Astrocyte of the spinal cord (primary cell): ENCODE measurements at regions not wholly inside any gene's neighbourhood (a gene's known extent, or its start where the extent isn't known, plus 50 kb on each side); places are given as distances from the start of the nearest gene placed in this dataset.

Experiments used
- DNase-seq: peaks from one replicate; pipeline ENCODE4 v3.0.0; 2011; ENCODE audit warnings: low read depth, low spot score
- H3K4me3 ChIP-seq: 2 replicates; pipeline ENCODE4 v1.5.1; 2011; ENCODE audit warnings: low read depth, mild to moderate bottlenecking, low read length, moderate library complexity
- in situ Hi-C: cut with HindIII; loops from 2 replicates; pipeline ENCODE4 v1.10.0; 2017; ENCODE audit warnings: low sequenced_read_pairs
- TF ChIP-seq, protein P1 (sequence below): IDR thresholded peaks from 2 replicates; pipeline ENCODE4 v1.5.1; 2012; ENCODE audit warnings: low read depth, mild to moderate bottlenecking, low read length, inconsistent platforms

DNA sequence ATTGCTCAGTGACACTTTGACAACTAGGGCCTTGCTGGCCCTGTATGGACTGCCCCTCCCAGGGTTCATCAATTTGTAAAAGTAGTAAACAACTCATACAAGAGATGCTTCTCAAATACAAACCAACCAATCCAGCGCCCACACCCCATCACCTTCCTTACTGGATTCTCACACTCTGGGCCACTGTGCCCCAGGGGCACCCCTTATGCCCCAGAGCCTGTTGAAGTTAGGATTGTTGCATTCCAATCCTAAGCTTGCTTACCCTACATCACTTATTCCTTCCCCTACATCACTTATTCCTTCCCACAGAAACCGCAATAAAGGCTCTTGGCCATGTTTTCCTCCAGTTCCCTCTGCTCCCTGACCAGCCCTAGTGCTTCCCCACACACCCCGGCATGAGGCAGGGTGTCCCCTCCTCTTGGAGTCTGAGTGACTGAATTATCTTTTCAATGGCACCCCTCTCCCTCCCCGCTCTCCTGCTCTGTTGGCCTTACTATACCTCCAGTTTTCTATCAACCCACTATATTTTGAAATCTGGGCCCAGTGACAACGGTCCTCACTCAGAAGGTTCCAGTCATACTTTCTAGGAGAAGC lies 182.4 kb upstream of the S1PR3 start:
- in situ Hi-C loops, result no loop called here
- H3K4me3 ChIP-seq, result no peak overlapping the region
- TF ChIP-seq, protein P1, sequence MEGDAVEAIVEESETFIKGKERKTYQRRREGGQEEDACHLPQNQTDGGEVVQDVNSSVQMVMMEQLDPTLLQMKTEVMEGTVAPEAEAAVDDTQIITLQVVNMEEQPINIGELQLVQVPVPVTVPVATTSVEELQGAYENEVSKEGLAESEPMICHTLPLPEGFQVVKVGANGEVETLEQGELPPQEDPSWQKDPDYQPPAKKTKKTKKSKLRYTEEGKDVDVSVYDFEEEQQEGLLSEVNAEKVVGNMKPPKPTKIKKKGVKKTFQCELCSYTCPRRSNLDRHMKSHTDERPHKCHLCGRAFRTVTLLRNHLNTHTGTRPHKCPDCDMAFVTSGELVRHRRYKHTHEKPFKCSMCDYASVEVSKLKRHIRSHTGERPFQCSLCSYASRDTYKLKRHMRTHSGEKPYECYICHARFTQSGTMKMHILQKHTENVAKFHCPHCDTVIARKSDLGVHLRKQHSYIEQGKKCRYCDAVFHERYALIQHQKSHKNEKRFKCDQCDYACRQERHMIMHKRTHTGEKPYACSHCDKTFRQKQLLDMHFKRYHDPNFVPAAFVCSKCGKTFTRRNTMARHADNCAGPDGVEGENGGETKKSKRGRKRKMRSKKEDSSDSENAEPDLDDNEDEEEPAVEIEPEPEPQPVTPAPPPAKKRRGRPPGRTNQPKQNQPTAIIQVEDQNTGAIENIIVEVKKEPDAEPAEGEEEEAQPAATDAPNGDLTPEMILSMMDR, result no peak
- DNase-seq, result no peak

DNA sequence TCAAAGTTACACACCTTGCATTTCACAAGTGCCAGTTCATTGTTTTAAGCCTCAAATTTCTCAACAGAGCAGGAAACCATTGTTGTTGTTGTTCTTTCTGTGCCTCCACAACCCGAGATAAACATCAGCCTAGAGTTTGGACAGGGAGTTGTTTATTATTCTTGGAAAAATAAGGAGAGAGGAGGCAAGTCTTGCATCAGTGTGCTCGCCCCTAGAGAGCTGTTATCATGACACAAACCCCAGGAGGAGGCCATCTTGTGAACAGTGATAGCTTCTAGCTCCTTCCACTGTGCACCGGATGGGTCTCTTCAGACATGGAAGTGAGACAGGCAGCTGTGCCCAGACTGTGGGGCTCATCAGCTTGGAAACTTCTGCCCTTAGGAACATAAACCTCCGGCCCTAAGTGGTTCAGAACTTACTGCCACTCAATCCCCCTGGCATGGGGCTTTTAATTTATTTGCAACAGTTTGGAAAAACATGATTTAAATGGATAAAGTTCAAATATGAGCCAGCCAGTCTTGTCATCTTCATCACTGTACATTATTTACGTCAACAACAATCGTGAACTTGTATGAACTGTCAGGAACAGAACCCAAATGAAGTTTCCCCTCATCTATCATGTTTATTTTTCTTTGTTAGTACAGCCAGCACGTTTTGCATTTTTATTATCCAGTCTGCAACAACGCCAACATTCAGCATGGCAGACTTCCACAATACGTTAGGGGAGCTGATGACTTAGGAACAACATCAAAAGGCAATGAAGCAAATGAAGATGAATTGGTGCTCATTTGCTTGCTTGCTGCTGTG lies 181.7 kb upstream of the S1PR3 start:
- H3K4me3 ChIP-seq, result no peak overlapping the region
- in situ Hi-C loops, result no loop called here
- no peak for DNase-seq
- TF ChIP-seq, protein P1, result no peak

DNA sequence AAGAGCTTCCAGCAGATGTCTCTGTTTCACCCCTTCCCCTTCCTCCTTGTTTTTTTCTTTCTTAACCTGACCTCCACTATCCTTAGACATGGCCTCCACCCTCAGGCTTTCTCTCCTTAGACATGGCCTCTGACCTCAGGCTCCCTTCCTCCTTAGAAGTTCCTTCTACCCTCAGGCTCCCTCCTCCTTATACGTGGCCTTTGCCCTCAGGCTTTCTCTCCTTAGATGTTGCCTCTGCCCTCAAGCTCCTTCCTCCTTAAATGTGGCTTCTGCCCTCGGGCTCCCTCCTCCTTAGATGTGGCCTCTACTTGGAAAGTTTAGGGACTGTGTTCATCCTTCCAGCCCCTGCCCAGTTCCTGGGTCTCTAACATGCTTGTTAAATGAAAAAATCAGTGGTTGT lies 180.4 kb upstream of the S1PR3 start:
- no peak overlapping the region for H3K4me3 ChIP-seq
- DNase-seq, result no peak
- in situ Hi-C loops, result no loop called here
- TF ChIP-seq, protein P1, result no peak

DNA sequence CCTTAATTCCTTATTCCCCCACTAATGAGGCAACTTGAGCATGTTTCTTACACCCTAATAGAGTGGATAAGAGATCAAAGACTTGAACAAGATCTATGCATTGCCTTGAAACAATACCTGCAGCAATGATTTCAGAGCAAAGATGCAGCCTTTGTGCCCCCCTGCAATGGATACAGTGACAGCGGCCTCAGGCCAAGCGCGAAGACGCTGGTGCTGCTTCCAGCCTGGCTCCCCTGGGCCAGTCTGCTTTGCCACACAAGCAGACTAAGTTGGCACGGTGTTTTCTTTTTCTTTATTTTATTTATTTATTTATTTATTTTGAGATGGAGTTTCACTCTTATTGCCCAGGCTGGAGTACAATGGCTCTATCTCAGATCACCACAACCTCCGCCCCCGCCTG lies 179.8 kb upstream of the S1PR3 start:
- no peak for DNase-seq
- TF ChIP-seq, protein P1, result no peak
- H3K4me3 ChIP-seq, result no peak overlapping the region
- in situ Hi-C loops, result no loop called here

DNA sequence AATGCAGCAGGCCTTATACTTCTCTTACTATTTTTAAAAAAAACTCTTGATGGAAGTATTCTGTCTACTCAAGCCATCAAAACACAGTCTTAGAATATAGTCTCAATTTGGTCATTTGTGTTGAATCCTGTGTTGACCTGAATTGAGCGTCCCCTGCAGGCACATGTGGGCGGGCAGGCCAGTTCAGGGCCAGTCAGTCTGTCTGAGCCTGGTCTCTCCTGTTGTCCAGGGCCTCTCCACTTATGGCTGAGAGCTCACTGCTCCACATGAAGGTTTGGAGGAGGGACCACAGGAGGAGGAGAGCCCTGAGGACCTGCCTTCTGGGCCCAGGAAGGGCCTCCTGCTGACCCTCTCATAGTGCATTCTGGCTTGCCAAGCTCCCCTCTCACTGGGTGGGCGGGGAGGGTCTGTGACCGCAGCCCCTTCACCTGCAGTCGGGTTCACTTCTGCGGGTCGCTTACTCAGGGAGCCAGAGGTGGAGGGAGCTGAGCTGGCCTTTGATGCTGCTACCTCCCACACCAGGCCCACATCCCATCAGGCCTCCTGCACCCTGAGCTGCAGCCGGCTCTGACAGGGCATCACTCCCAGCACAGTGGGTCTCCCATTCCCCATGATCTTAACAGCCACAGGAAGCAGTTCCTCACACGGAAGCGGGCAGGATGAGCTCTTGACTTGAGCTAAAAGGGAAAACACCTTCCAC lies 178.2 kb upstream of the S1PR3 start:
- H3K4me3 ChIP-seq, result no peak overlapping the region
- in situ Hi-C loops, result no loop called here
- no peak for DNase-seq
- TF ChIP-seq, protein P1, result no peak

DNA sequence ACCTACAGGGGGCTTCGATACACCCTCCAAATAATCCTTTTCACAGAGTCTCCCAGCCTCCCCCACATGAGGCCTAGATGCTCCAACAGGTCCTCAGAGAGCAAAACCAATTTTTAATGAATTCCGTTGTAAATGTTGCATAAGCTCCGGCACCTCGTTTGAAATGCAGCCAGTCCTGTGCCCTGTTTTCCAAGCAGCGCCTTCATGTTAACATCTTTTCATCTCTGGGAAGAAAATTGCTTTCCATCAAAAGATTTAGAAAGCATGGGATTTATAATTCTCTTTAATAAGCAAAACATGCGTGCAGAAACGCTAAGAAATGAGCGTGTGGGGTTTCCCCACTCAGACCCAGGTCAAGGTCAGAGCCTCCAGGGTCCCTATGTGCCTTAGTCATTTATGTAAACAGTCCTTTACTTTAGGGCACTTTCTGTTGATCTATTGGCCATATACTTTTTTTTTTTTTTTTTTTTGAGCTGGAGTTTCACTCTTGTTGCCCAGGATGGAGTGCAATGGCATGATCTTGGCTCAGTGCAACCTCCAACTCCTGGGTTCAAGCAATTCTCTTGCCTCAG lies 177.5 kb upstream of the S1PR3 start:
- DNase-seq, result no peak
- H3K4me3 ChIP-seq, result no peak overlapping the region
- in situ Hi-C loops, result no loop called here
- TF ChIP-seq, protein P1, result no peak
